ENCODE measurements at regions not wholly inside any gene's neighbourhood (a gene's known extent, or its start where the extent isn't known, plus 50 kb on each side); places are given as distances from the start of the nearest gene placed in this dataset.

- Histone ChIP-seq H3K27ac (ENCODE audit: low read depth, low read length) (no peak overlapping the region), H3K4me3 (ENCODE audit: low read length) (no peak overlapping the region), H3K4me1 (ENCODE audit: control insufficient read depth, insufficient read depth, low read length) (peaks cover 11% of the 10 kb centered on the region), H3K36me3 (ENCODE audit: control insufficient read depth, insufficient read depth, low read length) (no peaks in the 10 kb centered on the region), H3K9me3 (ENCODE audit: control insufficient read depth, low read length) (no peaks in the 10 kb centered on the region), H3K27me3 (ENCODE audit: control insufficient read depth, insufficient read depth, low read length, poor library complexity, severe bottlenecking) (no peaks in the 10 kb centered on the region), H3K9ac (ENCODE audit: extremely low read depth, low read length, poor library complexity, severe bottlenecking) (no peak overlapping the region)
- Mint-ChIP-seq H3K9me3 (no peaks in the 10 kb centered on the region), H3K4me3 (no peak overlapping the region), H3K4me1 (peaks cover 33% of the 10 kb centered on the region), H3K27ac (no peak overlapping the region), H3K27me3 (ENCODE audit: insufficient read depth) (no peaks in the 10 kb centered on the region), H3K36me3 (ENCODE audit: low read depth) (no peaks in the 10 kb centered on the region)
- WGBS, 2 experiments (ENCODE audit: insufficient coverage in 1 of 2, insufficient read length in 1 of 2) = 92 to 93% methylated on average over 2 to 5 of the region's 5 CpGs
- TF ChIP-seq, protein P1, sequence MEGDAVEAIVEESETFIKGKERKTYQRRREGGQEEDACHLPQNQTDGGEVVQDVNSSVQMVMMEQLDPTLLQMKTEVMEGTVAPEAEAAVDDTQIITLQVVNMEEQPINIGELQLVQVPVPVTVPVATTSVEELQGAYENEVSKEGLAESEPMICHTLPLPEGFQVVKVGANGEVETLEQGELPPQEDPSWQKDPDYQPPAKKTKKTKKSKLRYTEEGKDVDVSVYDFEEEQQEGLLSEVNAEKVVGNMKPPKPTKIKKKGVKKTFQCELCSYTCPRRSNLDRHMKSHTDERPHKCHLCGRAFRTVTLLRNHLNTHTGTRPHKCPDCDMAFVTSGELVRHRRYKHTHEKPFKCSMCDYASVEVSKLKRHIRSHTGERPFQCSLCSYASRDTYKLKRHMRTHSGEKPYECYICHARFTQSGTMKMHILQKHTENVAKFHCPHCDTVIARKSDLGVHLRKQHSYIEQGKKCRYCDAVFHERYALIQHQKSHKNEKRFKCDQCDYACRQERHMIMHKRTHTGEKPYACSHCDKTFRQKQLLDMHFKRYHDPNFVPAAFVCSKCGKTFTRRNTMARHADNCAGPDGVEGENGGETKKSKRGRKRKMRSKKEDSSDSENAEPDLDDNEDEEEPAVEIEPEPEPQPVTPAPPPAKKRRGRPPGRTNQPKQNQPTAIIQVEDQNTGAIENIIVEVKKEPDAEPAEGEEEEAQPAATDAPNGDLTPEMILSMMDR (conservative IDR thresholded peaks at IDR 0.05) = peak; percentile 78
- peak; percentile 85 for DNase-seq
These were observed 195.8 kb downstream of the ERCC6L2 start for GRCh38 chr9:96071076-96071814.

- no peaks in the 10 kb centered on the region for H3K9me3 Mint-ChIP-seq
- no peaks in the 10 kb centered on the region for H3K36me3 Mint-ChIP-seq (ENCODE audit: low read depth)
- TF ChIP-seq, protein P1 (conservative IDR thresholded peaks at IDR 0.05) = no peak
- H3K4me3 Mint-ChIP-seq = no peak overlapping the region
- Histone ChIP-seq H3K4me3 (ENCODE audit: low read length) (no peak overlapping the region), H3K36me3 (ENCODE audit: control insufficient read depth, insufficient read depth, low read length) (no peaks in the 10 kb centered on the region), H3K9ac (ENCODE audit: extremely low read depth, low read length, poor library complexity, severe bottlenecking) (no peak overlapping the region), H3K4me1 (ENCODE audit: control insufficient read depth, insufficient read depth, low read length) (peaks cover 11% of the 10 kb centered on the region), H3K27me3 (ENCODE audit: control insufficient read depth, insufficient read depth, low read length, poor library complexity, severe bottlenecking) (no peaks in the 10 kb centered on the region), H3K9me3 (ENCODE audit: control insufficient read depth, low read length) (no peaks in the 10 kb centered on the region), H3K27ac (ENCODE audit: low read depth, low read length) (no peak overlapping the region)
- H3K4me1 Mint-ChIP-seq = peaks cover 27% of the 10 kb centered on the region
- 91 to 94% methylated on average over 8 of the region's 8 CpGs for WGBS, 2 experiments (ENCODE audit: insufficient coverage in 1 of 2, insufficient read length in 1 of 2)
- no peak for DNase-seq
- H3K27ac Mint-ChIP-seq = no peak overlapping the region
- H3K27me3 Mint-ChIP-seq (ENCODE audit: insufficient read depth) = no peaks in the 10 kb centered on the region
These were observed 194.2 kb downstream of the ERCC6L2 start for GRCh38 chr9:96069629-96070220.

- no peaks in the 10 kb centered on the region for H3K36me3 ChIP-seq (ENCODE audit: control insufficient read depth, insufficient read depth, low read length)
- H3K4me3 ChIP-seq (ENCODE audit: low read length) = no peak overlapping the region
- WGBS, 2 experiments (ENCODE audit: insufficient coverage in 1 of 2, insufficient read length in 1 of 2) = 89% methylated on average over 3 to 11 of the region's 11 CpGs
- no peak overlapping the region for H3K9ac ChIP-seq (ENCODE audit: extremely low read depth, low read length, poor library complexity, severe bottlenecking)
- Mint-ChIP-seq H3K36me3 (ENCODE audit: low read depth) (no peaks in the 10 kb centered on the region), H3K9me3 (no peaks in the 10 kb centered on the region), H3K27ac (no peak overlapping the region), H3K4me3 (no peak overlapping the region), H3K4me1 (peaks cover 20% of the 10 kb centered on the region), H3K27me3 (ENCODE audit: insufficient read depth) (no peaks in the 10 kb centered on the region)
- H3K4me1 ChIP-seq (ENCODE audit: control insufficient read depth, insufficient read depth, low read length) = peaks cover 8% of the 10 kb centered on the region
- no peaks in the 10 kb centered on the region for H3K9me3 ChIP-seq (ENCODE audit: control insufficient read depth, low read length)
- H3K27me3 ChIP-seq (ENCODE audit: control insufficient read depth, insufficient read depth, low read length, poor library complexity, severe bottlenecking) = no peaks in the 10 kb centered on the region
- no peak for DNase-seq
- TF ChIP-seq, protein P1 (conservative IDR thresholded peaks at IDR 0.05) = no peak
- no peak overlapping the region for H3K27ac ChIP-seq (ENCODE audit: low read depth, low read length)
These were observed 193.0 kb downstream of the ERCC6L2 start for GRCh38 chr9:96068511-96068910.

All from endodermal cell (in vitro differentiated cells).